C4-2B (cell line): ENCODE measurements at regions not wholly inside any gene's neighbourhood (a gene's known extent, or its start where the extent isn't known, plus 50 kb on each side); places are given as distances from the start of the nearest gene placed in this dataset.

Experiments used
- H3K27ac ChIP-seq: fragments of 450-650 bp; 2 replicates; pipeline ENCODE4 v1.5.1; 2017
- CTCF ChIP-seq: fragments of 450-650 bp; conservative IDR thresholded peaks from 2 replicates; pipeline ENCODE4 v1.5.1; 2017; ENCODE audit warnings: mild to moderate bottlenecking
- ZFX ChIP-seq: fragments of 450-650 bp; IDR thresholded peaks from 2 replicates; pipeline ENCODE4 v1.6.1; 2017

GRCh38 chr4:23225564-23225963 is 532.8 kb downstream of the GBA3 start:
- H3K27ac ChIP-seq, result no peak overlapping the region
- TF ChIP-seq CTCF (no peak), ZFX (no peak)

GRCh38 chr4:23224684-23225420 is 532.1 kb downstream of the GBA3 start:
- TF ChIP-seq CTCF, result no peak
- TF ChIP-seq ZFX, result no peak
- no peak overlapping the region for H3K27ac ChIP-seq

- no peak for TF ChIP-seq ZFX
- TF ChIP-seq CTCF, result no peak
- no peak overlapping the region for H3K27ac ChIP-seq
Measured at GRCh38 chr4:23220911-23221310, 528.2 kb downstream of the GBA3 start.

GRCh38 chr4:23219779-23220408 is 527.2 kb downstream of the GBA3 start:
- no peak overlapping the region for H3K27ac ChIP-seq
- TF ChIP-seq CTCF (no peak; the same call in 1 of the 2 replicates), ZFX (no peak)

- H3K27ac ChIP-seq, result no peak overlapping the region
- no peak for TF ChIP-seq CTCF
- no peak for TF ChIP-seq ZFX
Measured at GRCh38 chr4:23213198-23213597, 520.5 kb downstream of the GBA3 start.

GRCh38 chr4:23212558-23212957 is 519.8 kb downstream of the GBA3 start:
- H3K27ac ChIP-seq, result no peak overlapping the region
- no peak for TF ChIP-seq ZFX
- TF ChIP-seq CTCF, result no peak

- no peak overlapping the region for H3K27ac ChIP-seq
- no peak for TF ChIP-seq CTCF
- TF ChIP-seq ZFX, result no peak
Measured at GRCh38 chr4:23207059-23207458, 514.3 kb downstream of the GBA3 start.
